Kidney capillary endothelial cell (primary cell): ENCODE measurements at regions not wholly inside any gene's neighbourhood (a gene's known extent, or its start where the extent isn't known, plus 50 kb on each side); places are given as distances from the start of the nearest gene placed in this dataset.
"Not testable (repeated sequence)": the region's sequence is repeated elsewhere in the genome, so short reads cannot be mapped to it uniquely, and the experiment has no call there.

Source experiments
- DNase-seq: peaks from one replicate; pipeline ENCODE4 v3.0.0-alpha.2; 2018; ENCODE audit warnings: low spot score

DNA sequence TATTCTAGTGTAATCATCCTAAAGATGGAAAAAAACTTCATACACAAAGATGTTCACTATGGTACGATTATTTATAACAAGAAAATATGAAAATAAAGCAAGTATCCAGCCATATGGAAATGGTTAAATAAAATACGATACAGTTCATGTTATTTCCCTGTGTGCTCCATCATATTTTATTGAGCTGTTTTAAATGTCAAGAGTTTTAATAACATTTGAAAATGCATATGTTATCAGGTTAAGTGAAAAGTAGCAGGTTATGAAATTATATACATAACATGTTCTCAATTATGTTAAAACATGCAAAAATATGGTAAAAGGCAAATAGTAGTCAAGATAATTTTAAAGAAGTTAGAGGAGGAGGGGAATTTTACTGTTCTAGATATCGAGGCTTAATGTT is 192.0 kb downstream of the HNRNPD start:
- DNase-seq: no peak

DNA sequence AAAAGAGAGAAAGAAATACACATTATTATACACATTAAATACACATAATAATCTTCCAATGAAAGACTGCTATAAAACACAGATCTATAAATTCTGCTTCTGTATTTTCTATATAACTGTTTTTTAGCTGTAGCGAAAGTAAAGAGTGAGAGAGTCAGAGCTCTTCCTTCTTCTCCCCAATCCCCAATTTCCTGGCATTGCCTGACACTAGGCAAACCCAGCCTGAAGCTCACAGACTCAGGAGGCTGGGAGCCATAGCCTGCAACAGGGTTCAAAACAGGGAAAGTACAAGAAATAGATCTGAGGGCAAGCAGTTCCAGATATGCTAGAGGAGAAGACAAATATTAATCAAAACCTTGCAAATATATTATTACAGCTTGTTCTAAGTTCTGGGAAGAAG is 201.6 kb downstream of the HNRNPD start:
- DNase-seq: no peak

DNA sequence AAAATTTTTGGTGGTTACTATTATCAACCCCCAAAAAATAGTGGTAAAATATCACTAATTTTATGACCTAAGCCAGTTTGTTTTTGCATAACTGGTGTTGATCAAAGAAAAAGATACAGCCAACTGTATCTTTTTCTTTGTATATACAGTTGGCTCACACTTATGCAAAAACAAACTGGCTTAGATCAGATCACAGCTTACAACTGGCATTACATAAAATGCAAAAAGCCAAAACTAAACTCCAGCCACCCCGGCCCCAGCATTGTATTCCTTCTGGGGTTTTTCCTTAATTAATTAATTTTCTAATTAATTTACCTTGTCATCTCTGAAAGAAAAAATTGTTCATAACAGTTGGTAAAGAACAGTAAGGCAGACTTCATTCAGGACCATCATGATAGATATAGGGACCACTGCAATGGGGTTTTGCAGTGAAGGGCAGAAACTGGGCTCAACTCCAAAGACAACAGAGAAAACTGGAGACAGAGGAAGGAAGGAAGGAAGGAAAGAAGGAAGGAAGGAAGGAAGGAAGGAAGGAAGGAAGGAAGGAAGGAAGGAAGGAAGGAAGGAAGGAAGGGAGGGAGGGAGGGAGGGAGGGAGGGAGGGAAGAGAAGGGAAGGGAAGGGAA is 202.1 kb downstream of the HNRNPD start:
- DNase-seq: no peak

DNA sequence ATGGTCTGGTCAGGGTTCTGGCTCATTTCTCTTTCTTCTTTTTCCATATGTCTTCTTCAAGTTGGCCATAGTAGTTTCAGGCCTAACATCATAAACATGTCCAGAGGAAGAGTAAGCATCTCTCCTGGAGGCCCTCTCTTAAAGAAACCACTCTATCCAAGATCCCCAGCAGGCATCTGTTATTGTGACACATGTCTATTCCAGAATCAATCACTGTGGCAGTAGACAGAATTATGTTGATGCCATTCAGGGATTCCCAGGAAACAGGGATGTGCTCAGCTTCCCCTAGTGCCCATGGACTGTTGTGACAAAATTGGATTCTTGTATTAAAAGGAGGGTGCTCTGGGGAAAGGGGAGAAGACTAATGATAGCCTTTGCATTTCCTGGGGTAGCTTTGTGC is 224.0 kb downstream of the HNRNPD start:
- DNase-seq: no peak

DNA sequence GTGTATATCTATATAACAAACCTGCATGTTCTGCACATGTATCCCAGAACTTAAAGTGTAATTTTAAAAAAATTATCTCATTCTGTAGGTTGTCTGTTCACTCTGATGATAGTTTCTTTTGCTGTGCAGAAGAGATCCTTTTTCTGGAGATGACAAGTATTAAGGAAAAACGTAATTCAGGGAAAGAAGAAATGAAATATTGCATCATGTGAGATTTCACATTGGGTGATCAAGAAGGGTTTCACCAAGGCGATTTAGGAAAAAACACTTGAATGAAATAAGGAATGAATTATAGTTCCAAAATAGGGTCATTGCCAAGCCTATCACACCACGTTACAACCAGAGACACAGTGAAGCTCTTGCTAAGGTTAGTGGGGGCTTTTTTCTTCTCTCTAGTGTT is 227.9 kb downstream of the HNRNPD start:
- DNase-seq: no peak

DNA sequence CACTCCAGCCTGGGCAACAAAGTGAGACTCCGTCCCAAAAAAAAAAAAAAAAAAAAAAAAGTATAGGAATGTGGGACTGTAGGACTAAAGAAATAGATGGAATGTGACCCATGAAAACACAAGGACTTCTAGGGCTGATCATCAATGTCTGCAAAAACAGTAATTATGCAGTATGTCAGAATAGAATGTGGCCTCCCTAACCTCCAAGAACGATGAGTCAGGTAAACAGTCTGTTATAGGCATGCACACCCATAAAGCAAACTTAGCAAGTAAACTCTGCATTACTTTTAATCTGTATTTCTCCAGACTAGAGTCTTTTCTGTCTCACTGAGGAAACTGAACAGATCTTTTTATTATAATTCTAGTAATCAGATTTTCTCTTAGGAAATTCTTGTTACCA is 233.4 kb downstream of the HNRNPD start:
- DNase-seq: no peak

DNA sequence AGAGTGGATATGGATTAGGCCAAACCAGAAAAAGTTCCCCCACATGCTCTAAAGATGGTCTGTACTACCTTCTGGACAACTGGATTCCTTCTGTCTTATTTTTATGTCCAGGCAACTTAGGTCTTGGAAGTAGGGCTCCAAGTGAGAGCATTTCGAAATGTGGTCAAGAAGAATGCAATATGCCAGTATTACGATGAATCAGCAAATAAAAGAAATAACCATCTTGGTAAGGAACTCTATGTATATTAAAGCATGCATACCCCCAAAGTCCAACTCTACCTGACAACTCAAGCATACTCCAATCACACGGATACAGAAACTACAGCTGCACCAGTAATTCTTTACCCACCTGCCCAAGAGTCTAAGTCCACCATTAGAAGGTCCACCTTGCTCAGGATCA is 234.5 kb downstream of the HNRNPD start:
- DNase-seq: no peak

DNA sequence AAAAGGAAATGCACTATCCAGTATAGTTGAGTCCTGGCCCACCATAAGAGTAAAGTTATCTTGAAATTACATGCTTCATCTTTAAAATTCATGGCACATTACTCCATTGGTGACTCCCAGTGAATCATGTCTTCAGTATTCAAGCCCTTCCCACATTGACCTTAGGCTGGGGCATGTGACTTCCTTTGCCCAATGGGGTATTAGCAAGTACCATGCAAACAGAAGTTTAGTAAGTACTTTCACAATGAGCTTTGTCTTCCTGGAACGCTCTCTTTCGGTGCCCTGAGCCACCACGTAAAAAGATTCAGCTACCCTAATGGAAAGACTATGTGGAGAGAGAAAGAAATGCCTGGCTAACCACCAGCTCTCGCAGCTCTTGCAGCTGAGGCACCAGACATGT is 235.4 kb downstream of the HNRNPD start:
- no peak for DNase-seq

DNA sequence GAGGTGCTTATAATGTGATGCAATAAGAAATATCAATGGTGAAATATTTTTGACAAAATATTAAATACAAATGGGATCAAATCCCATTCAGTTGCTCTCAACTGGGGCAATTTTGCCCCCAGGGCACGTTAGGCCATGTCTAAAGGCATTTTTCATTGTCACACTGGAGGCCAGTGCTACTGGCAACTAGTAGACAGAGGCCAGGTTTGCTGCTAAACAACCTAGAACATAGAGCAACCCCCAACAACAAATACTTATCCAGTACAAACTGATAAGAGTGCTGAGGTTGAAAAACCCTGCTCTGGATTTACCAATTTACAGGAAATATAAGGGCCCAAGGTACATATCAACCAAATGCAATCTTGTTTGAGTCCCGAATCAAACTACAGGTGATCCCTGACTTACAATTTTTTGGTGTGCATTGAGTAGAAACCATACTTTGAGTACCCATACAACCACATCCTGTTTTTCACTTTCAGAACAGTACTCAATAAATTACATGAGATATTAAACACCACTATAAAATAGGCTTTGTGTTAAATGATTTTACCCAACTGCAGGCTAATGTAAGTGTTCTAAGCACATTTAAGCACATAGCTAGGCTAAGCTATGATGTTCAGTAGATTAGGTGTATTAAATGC is 237.5 kb downstream of the HNRNPD start:
- DNase-seq: no peak

DNA sequence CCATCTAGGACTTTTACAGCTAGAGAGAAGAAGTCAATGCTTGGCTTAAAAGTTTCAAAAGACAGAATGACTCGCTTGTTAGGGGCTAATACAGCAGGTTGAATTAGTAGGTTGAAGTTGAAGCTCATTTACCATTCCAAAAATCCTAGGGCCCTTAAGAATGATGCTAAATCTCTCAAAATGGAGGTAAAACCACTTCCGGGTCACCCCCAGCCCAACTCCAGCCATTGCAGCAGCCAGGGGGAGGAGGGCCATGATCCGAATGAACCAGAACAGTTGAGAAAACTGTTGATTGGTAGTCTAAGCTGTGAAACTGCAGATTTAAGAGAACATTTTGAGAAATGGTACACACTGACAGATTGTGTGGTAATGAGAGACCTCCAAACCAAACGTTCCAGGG is 245.4 kb downstream of the HNRNPD start:
- DNase-seq: no peak

DNA sequence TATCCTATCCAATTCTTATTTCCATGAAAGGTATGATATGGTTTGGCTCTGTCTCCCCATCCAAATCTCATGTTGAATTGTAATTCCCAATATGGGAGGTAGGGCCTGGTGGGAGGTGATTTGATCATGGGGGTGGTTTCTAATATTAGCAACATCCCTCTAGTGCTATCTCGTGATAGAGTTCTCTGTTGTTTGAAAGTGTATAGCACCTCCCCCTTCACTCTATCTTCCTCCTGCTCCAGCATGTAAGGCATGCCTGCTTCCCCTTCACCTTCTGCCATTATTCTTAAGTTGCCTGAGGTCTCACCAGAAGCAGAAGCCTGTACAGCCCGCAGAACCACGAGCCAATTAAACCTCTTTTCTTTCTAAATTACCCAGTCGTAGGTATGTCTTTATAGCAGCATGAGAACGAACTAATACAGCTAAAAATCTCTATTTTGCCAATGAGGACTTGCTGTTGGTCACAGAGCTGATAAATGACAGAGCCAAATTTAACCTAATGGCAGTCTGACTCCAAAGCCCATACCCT is 247.2 kb downstream of the HNRNPD start:
- DNase-seq: no peak

DNA sequence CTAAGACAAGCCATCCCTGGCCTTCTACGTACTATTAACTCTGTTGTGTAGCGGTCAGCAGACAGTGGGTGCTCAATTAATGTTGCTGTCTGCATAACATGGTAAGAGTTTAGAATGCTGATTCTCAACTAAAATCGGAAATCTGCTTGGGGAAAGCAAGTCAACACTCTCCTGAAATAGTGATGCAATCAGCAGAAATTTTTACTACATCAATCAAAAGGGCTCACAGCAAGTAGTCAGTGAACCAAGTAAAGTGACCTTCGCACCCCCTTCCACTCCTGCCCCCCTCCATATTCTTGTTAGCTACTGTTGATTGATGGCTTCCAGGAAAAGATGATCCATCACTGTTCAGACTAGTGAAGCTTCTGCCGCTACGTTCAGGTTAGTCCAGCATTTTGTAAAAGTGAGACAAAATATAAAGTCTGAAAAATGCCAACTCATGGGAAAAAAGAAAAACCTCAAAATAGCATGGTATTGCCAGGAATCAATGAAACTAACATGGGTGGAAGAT is 247.9 kb downstream of the HNRNPD start:
- no peak for DNase-seq

DNA sequence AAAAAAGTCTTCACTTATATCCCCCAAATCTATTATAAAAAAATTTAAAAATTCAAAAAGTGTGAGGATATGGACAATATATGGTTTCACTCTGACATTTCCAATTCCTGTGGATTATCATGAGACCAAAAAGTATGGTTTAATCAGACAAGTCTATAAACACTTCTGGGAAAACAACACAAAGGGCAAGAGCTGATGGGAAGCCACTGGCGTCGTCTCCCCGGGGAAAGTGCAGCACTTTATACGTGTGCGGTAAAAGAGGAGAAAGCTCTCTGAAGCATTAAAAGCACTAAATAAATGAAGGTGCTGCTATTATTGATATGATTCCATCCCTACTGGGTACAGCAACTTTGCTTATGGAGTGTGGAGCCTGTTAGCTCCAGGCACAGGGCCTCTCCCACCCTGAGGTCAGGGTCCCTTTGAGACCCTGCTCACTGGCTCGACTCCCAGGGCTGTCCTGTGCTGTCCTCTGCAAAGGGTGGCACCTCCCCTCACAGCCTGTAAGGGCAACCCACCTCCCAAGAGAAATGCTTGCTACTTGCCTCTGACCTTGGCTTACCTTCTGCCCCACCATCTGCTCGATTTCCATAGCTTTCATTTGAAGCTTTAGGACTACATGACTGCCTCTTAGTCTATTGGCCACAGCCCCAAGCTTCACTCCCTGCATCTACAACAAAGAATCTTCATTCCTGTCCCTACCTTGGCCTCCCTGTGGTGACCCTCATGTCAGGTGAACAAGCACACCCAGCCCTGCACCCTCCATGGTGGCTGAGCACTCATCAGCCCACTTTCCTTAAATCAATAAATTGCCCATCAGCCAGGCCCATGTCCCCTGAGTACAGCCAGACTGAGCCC is 248.6 kb downstream of the HNRNPD start:
- no peak for DNase-seq

DNA sequence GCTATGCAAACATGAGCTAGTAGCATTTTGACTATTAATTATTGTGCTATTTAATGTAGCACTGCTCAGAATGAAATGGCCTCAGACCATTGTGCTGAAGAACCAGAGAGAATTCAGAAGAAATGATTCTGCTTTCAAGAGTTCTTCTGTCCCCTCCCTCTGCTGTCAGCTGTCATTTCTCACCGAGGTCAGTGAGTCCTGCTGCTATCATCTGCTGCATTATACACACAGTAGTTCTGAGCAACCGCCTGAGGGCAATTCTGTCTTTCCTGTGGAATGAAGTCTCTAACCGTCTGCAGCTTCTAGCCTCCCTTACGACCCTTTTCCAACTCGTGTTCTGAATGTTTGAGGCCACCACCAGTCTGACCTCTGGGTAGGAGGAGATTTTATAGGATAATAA is 249.4 kb downstream of the HNRNPD start:
- no peak for DNase-seq

DNA sequence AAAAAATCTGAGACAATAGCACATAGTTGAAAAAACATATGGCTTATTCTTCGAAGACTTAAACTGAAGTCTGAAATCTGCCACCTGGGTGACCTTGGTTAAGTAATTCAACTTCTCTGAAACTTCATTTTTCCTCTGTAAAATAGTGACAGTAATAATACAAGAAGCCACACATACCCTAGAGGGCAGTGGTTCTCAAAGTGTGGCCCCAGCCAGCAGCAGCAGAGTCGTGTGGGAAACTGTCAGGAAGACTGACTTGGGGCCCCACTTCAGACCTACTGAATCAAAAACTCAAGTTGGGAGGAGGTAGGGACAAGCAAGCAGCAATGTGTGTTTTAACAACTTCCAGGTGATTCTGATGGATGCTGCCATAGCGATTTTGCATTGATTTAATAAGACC is 249.9 kb downstream of the HNRNPD start:
- DNase-seq: no peak

DNA sequence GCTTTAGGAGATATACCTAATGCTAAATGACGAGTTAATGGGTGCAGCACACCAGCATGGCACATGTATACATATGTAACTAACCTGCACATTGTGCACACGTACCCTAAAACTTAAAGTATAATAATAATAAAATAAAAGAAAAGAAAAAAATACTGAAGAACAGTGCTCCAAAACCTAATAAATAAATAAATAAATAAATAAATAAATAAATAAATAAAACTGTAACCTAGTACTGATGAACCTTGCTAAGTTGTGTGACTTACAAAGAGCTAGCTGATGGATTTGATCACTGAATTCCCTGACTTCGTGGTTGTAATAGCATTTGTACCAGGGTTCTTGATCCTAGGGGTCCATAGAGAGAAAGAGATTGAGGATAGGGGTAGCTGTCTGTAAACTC is 258.6 kb downstream of the HNRNPD start:
- DNase-seq: not testable (repeated sequence)

DNA sequence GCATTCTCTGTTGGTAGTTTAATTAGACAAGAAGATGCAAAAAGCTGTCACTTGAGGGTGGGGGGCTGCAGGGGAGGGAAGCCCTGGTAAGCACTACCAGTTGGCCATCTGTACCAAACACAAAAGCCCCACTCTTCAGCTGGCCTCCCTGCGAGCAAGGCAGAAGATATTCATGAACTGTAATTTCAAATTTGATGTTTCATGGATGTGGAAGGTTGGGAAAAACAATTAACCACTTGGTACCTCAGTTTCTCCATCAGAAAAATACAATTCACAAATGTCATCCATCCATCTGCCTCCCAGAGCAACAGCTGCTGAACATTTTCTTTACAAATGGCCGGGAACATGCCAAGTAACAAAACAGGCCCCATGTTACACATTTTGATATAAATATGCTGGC is 265.3 kb downstream of the HNRNPD start:
- DNase-seq: no peak

DNA sequence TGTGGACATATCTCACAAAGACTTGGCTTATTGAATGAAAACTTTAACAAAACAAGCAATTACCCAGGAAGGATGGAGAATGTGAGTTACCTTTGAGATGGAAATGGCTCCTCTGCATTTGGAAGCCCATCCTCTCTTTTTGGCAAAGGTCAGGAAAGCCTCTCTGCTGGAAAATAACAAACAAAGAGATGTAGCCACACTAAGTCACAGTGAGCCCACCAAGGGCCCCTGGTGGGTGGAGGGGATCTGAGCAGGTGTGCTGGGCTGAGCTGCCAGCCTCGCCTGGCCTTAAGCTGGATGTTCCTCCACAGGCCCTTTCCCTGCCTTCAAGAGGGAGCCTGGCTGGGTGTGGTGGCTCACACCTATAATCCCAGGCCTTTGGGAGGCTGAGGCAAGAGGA is 269.2 kb downstream of the HNRNPD start:
- no peak for DNase-seq

DNA sequence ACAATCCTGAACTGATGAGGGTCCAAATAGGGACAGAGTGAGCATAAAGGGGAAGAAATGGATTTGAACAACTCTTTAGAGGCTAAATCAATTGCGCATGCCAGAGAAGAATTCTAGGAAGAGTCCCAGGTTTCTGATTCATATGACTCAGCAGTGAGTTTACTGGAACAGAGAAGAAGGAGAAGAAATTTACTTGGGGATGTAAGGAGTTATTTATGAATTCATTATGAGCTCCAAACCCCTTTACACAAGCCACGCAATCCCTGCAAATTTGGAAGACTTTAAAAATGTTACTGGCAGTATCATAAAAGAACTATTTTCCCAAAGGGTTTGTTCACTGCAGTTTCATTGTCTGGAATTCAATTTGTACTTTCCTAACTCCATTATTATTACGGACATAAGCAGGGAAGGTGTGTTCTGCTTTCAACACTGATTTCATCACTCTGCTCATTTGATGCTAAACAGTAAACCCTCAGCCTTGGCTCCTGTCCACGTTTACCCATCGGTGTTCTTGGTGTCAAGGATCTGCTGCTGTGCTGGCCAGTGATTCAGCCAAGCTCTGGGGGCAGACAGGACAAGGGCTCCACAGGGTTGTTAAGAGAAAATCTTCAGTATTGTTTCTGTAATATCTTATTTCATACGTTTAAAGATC is 273.7 kb downstream of the HNRNPD start:
- DNase-seq: no peak

DNA sequence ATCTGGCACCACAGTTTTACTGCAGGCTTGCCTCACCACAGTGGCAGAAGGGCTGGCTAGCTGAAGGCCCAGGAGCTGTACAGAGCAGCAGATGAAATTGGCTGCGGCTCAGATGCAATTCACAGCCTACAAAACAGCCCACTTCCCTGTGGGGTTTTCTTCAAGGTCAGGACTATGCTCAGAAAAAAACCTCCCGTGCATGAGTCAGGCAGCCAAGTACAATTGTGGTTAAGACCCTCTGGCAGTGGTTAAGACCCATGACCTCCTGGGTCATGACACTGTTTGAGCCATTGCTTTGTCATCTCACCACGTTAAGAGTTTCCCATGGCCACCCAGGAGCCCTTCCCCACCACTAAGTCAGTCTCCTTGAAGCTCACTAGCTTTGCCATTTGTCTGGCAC is 276.3 kb downstream of the HNRNPD start:
- no peak for DNase-seq

DNA sequence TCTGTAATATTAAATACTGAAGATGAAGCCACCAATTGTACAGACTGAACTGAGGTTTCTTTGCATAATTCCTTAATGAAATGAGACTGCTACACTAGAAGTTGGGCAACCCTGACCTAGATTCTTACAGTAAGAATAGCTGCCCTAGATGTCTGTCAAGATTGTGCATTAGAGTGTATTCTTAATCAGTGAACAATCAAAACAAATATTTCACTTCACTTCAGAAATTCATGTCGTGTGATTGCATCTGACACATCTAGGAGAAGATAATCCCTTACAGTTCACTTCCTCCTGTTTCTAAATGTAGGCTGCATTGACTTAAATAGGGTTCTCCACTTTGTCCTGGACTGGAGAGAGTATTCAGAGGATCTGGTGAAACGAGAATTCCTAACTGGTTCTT is 283.1 kb downstream of the HNRNPD start:
- DNase-seq: no peak

DNA sequence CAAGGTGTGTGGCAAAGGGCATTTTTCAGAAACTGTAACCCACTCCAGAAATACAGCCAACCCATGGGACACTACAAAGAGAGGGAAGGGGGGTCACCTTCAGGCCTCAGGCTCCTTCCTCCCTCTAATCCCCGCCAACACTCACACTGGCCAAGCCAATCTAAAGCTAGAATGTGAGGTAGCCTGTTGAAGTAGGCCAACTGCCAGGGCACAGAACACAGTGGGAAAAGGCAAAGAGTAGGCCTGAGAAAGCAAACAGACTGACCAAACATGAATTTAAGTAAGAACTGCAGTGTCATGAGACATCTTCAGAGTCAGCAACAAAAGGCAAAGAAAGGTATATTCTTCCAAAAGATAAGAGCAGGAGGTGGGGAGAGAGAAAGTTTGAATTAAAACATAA is 289.0 kb downstream of the HNRNPD start:
- no peak for DNase-seq
